ENCODE measurements at regions not wholly inside any gene's neighbourhood (a gene's known extent, or its start where the extent isn't known, plus 50 kb on each side); places are given as distances from the start of the nearest gene placed in this dataset.

GRCh38 chr13:76800943-76801342 lies 85.3 kb downstream of the KCTD12 start:
- no peak overlapping the region for H3K4me3 ChIP-seq (ENCODE audit: low read depth, low read length)
- DNase-seq (ENCODE audit: low read depth), result no peak
- TF ChIP-seq POLR2A (IDR thresholded peaks at IDR 0.05; ENCODE audit: extremely low read depth, insufficient read length) (no peak), MYC (IDR thresholded peaks at IDR 0.05; ENCODE audit: low read depth, low read length) (no peak), CTCF (IDR thresholded peaks at IDR 0.05; ENCODE audit: low read depth, low read length) (no peak)
- TF ChIP-seq, protein P1, sequence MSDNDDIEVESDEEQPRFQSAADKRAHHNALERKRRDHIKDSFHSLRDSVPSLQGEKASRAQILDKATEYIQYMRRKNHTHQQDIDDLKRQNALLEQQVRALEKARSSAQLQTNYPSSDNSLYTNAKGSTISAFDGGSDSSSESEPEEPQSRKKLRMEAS (IDR thresholded peaks at IDR 0.05; ENCODE audit: low read depth, low read length), result no peak

DNA sequence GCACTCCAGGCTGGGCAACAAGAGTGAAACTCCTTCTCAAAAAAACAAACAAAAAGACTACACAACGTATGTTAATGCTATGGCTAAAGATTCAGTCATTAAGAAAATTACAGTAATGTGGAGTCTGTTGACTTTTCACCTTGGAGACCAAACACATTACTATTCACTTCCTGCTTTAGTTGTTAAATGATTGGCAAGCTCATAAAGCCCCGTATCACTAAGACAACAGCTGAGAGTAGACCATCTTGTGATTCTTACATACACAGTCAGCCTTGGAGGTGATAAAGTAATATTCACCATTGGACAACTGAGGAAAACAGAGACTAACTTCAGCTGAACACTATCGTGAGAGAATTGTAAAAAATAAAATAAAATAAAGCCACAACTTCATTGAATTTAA lies 86.5 kb downstream of the KCTD12 start:
- H3K4me3 ChIP-seq (ENCODE audit: low read depth, low read length), result no peak overlapping the region
- peak; percentile 7 for DNase-seq (ENCODE audit: low read depth)
- TF ChIP-seq, protein P1 (IDR thresholded peaks at IDR 0.05; ENCODE audit: low read depth, low read length), result no peak

GRCh38 chr13:76798037-76798436 lies 88.2 kb downstream of the KCTD12 start:
- no peak for TF ChIP-seq POLR2A (IDR thresholded peaks at IDR 0.05; ENCODE audit: extremely low read depth, insufficient read length)
- TF ChIP-seq, protein P1 (IDR thresholded peaks at IDR 0.05; ENCODE audit: low read depth, low read length), result peak; percentile 11; the same call in 1 of the 2 replicates
- DNase-seq (ENCODE audit: low read depth), result peak; percentile 36
- H3K4me3 ChIP-seq (ENCODE audit: low read depth, low read length), result no peak overlapping the region

GRCh38 chr13:76797361-76797760 lies 88.8 kb downstream of the KCTD12 start:
- no peak for DNase-seq (ENCODE audit: low read depth)
- TF ChIP-seq POLR2A (IDR thresholded peaks at IDR 0.05; ENCODE audit: extremely low read depth, insufficient read length), result no peak
- TF ChIP-seq, protein P1 (IDR thresholded peaks at IDR 0.05; ENCODE audit: low read depth, low read length), result no peak
- TF ChIP-seq CTCF (IDR thresholded peaks at IDR 0.05; ENCODE audit: low read depth, low read length), result no peak
- no peak for TF ChIP-seq MYC (IDR thresholded peaks at IDR 0.05; ENCODE audit: low read depth, low read length)
- no peak overlapping the region for H3K4me3 ChIP-seq (ENCODE audit: low read depth, low read length)

GRCh38 chr13:76796851-76797250 lies 89.4 kb downstream of the KCTD12 start:
- TF ChIP-seq, protein P1 (IDR thresholded peaks at IDR 0.05; ENCODE audit: low read depth, low read length), result no peak
- no peak for TF ChIP-seq POLR2A (IDR thresholded peaks at IDR 0.05; ENCODE audit: extremely low read depth, insufficient read length)
- no peak for TF ChIP-seq CTCF (IDR thresholded peaks at IDR 0.05; ENCODE audit: low read depth, low read length)
- TF ChIP-seq MYC (IDR thresholded peaks at IDR 0.05; ENCODE audit: low read depth, low read length), result no peak

GRCh38 chr13:76795701-76796695 lies 90.2 kb downstream of the KCTD12 start:
- DNase-seq (ENCODE audit: low read depth), result no peak

More at GRCh38 chr13:76796851-76797250, 89.4 kb downstream of the KCTD12 start:
- DNase-seq (ENCODE audit: low read depth), result no peak
- H3K4me3 ChIP-seq (ENCODE audit: low read depth, low read length), result no peak overlapping the region

More at GRCh38 chr13:76795701-76796695, 90.2 kb downstream of the KCTD12 start:
- H3K4me3 ChIP-seq (ENCODE audit: low read depth, low read length), result no peak overlapping the region
- no peak for TF ChIP-seq POLR2A (IDR thresholded peaks at IDR 0.05; ENCODE audit: extremely low read depth, insufficient read length)
- no peak for TF ChIP-seq CTCF (IDR thresholded peaks at IDR 0.05; ENCODE audit: low read depth, low read length)
- TF ChIP-seq, protein P1 (IDR thresholded peaks at IDR 0.05; ENCODE audit: low read depth, low read length), result no peak
- no peak for TF ChIP-seq MYC (IDR thresholded peaks at IDR 0.05; ENCODE audit: low read depth, low read length)
